COLO829 (cell line): ENCODE measurements at regions not wholly inside any gene's neighbourhood (a gene's known extent, or its start where the extent isn't known, plus 50 kb on each side); places are given as distances from the start of the nearest gene placed in this dataset.
A peak's percentile ranks its signal among the peaks of the same experiment; 100 is the strongest.

Source experiments
- DNase-seq: peaks from one replicate; pipeline ENCODE4 v3.0.0; 2012; ENCODE audit warnings: low spot score

GRCh38 chr2:6744038-6744437 lies 121.7 kb downstream of the CMPK2 start:
- no peak for DNase-seq

GRCh38 chr2:6747433-6747832 lies 118.3 kb downstream of the CMPK2 start:
- DNase-seq: no peak

GRCh38 chr2:6748406-6749067 lies 117.2 kb downstream of the CMPK2 start:
- no peak for DNase-seq

- DNase-seq: no peak
Observed at GRCh38 chr2:6749962-6750361, 115.7 kb downstream of the CMPK2 start.

GRCh38 chr2:6750411-6751158 lies 115.1 kb downstream of the CMPK2 start:
- no peak for DNase-seq

- DNase-seq: no peak
Observed at GRCh38 chr2:6754419-6754818, 111.3 kb downstream of the CMPK2 start.

- no peak for DNase-seq
Observed at GRCh38 chr2:6755456-6755855, 110.3 kb downstream of the CMPK2 start.

- no peak for DNase-seq
Observed at GRCh38 chr2:6757215-6757614, 108.5 kb downstream of the CMPK2 start.

- no peak for DNase-seq
Observed at GRCh38 chr2:6759689-6760088, 106.0 kb downstream of the CMPK2 start.

GRCh38 chr2:6760132-6760531 lies 105.6 kb downstream of the CMPK2 start:
- no peak for DNase-seq

GRCh38 chr2:6764968-6765723 lies 100.6 kb downstream of the CMPK2 start:
- DNase-seq: no peak

- no peak for DNase-seq
Observed at GRCh38 chr2:6769346-6769745, 96.4 kb downstream of the CMPK2 start.

GRCh38 chr2:6770006-6770405 lies 95.7 kb downstream of the CMPK2 start:
- no peak for DNase-seq

GRCh38 chr2:6771634-6772611 lies 93.8 kb downstream of the CMPK2 start:
- DNase-seq: peak; percentile 26

- peak; percentile 16 for DNase-seq
Observed at GRCh38 chr2:6773007-6773693, 92.6 kb downstream of the CMPK2 start.

- DNase-seq: no peak
Observed at GRCh38 chr2:6773694-6774044, 92.0 kb downstream of the CMPK2 start.

GRCh38 chr2:6776125-6776524 lies 89.6 kb downstream of the CMPK2 start:
- DNase-seq: no peak

- no peak for DNase-seq
Observed at GRCh38 chr2:6777626-6778025, 88.1 kb downstream of the CMPK2 start.

- no peak for DNase-seq
Observed at GRCh38 chr2:6780765-6781274, 84.9 kb downstream of the CMPK2 start.

GRCh38 chr2:6782517-6783237 lies 83.0 kb downstream of the CMPK2 start:
- DNase-seq: no peak
